SU-DHL-6 (cell line): ENCODE measurements at regions not wholly inside any gene's neighbourhood (a gene's known extent, or its start where the extent isn't known, plus 50 kb on each side); places are given as distances from the start of the nearest gene placed in this dataset.

Source experiments
- H2AFZ ChIP-seq: fragments of 200-600 bp; sonication (generic); 2 replicates; pipeline ENCODE4 v1.6.1; 2014; ENCODE audit warnings: low read depth, mild to moderate bottlenecking, moderate library complexity, mixed read lengths, antibody characterized with exemption, low read length; ENCODE audit not compliant: severe bottlenecking
- H3F3A ChIP-seq: fragments of 200-600 bp; shearing (Covaris generic); 2 replicates; pipeline ENCODE4 v1.6.0; 2016; ENCODE audit warnings: antibody characterized with exemption, mild to moderate bottlenecking; ENCODE audit not compliant: insufficient read depth
- H3K27ac ChIP-seq: fragments of 200-600 bp; sonication (generic); 2 replicates; pipeline ENCODE4 v1.5.1; 2016; ENCODE audit warnings: low read depth, mild to moderate bottlenecking, low read length, moderate library complexity, mixed read lengths
- H3K27me3 ChIP-seq: fragments of 200-600 bp; sonication (generic), shearing (Covaris generic); 2 replicates; pipeline ENCODE4 v1.6.0; 2014; ENCODE audit warnings: mild to moderate bottlenecking, low read length
- H3K36me3 ChIP-seq: fragments of 200-600 bp; sonication (generic); 2 replicates; pipeline ENCODE4 v1.6.1; 2014; ENCODE audit warnings: mild to moderate bottlenecking, low read length, mixed read lengths
- H3K4me2 ChIP-seq: fragments of 300-600, 200-600 bp; shearing (Covaris generic), sonication (generic); 2 replicates; pipeline ENCODE4 v1.6.0; 2014; ENCODE audit warnings: low read length, low read depth, mild to moderate bottlenecking; ENCODE audit not compliant: poor library complexity, severe bottlenecking
- H3K4me3 ChIP-seq: fragments of 200-600 bp; sonication (generic); 2 replicates; pipeline ENCODE4 v1.5.1; 2014; ENCODE audit warnings: antibody characterized with exemption, low read length, mild to moderate bottlenecking, mixed read lengths; ENCODE audit not compliant: insufficient read depth, poor library complexity, severe bottlenecking
- H3K79me2 ChIP-seq: fragments of 200-600 bp; sonication (generic); 2 replicates; pipeline ENCODE4 v1.6.1; 2014; ENCODE audit warnings: mild to moderate bottlenecking, low read length, moderate library complexity; ENCODE audit not compliant: insufficient read depth
- H3K9ac ChIP-seq: fragments of 200-600 bp; sonication (generic); 2 replicates; pipeline ENCODE4 v1.7.0; 2014; ENCODE audit warnings: mild to moderate bottlenecking, low read length
- H3K9me2 ChIP-seq: fragments of 200-600 bp; sonication (generic); replicated peaks from 2 replicates; pipeline ENCODE4 v1.6.1; 2014; ENCODE audit warnings: low read length; ENCODE audit not compliant: insufficient read depth
- H3K9me3 ChIP-seq: fragments of 200-600 bp; sonication (generic); 2 replicates; pipeline ENCODE4 v1.6.1; 2014; ENCODE audit warnings: low read length, mixed read lengths; ENCODE audit not compliant: insufficient read depth
- H4K20me1 ChIP-seq: fragments of 200-600 bp; sonication (generic); 2 replicates; pipeline ENCODE4 v1.6.1; 2014; ENCODE audit warnings: low read depth, mild to moderate bottlenecking, antibody characterized with exemption, low read length, moderate library complexity, mixed read lengths
- CTCF ChIP-seq: fragments of 200-600 bp; sonication (generic); IDR thresholded peaks from one replicate; pipeline ENCODE4 v1.5.1; 2017; ENCODE audit warnings: antibody characterized with exemption, mild to moderate bottlenecking, low read length, moderate library complexity; ENCODE audit not compliant: insufficient read depth, poor library complexity, severe bottlenecking
- EZH2phosphoT487 ChIP-seq: fragments of 200-600 bp; sonication (generic), shearing (Covaris generic); conservative IDR thresholded peaks from 2 replicates; pipeline ENCODE4 v1.6.1; 2018; ENCODE audit warnings: mild to moderate bottlenecking, antibody characterized with exemption, low read length, moderate library complexity, mixed read lengths

- Histone ChIP-seq H3K27me3 (no peaks in the 10 kb centered on the region), H3K9ac (no peak overlapping the region), H3K4me2 (no peak overlapping the region), H3K36me3 (no peaks in the 10 kb centered on the region), H4K20me1 (no peaks in the 10 kb centered on the region), H3F3A (no peaks in the 10 kb centered on the region), H2AFZ (no peak overlapping the region), H3K9me2 (no peaks in the 10 kb centered on the region), H3K27ac (no peak overlapping the region), H3K9me3 (no peaks in the 10 kb centered on the region), H3K4me3 (no peak overlapping the region), H3K79me2 (no peaks in the 10 kb centered on the region)
- TF ChIP-seq CTCF, result no peak
- TF ChIP-seq EZH2phosphoT487, result no peak
These were observed 201.0 kb upstream of the NEIL3 start for GRCh38 chr4:177108708-177109107.

- no peaks in the 10 kb centered on the region for H3F3A ChIP-seq
- no peaks in the 10 kb centered on the region for H3K27me3 ChIP-seq
- no peaks in the 10 kb centered on the region for H3K36me3 ChIP-seq
- H3K4me3 ChIP-seq, result no peak overlapping the region
- no peak overlapping the region for H2AFZ ChIP-seq
- H3K9ac ChIP-seq, result no peak overlapping the region
- H3K9me3 ChIP-seq, result no peaks in the 10 kb centered on the region
- no peaks in the 10 kb centered on the region for H3K79me2 ChIP-seq
- H3K4me2 ChIP-seq, result no peak overlapping the region
- no peak overlapping the region for H3K27ac ChIP-seq
- TF ChIP-seq CTCF, result no peak
- no peak for TF ChIP-seq EZH2phosphoT487
- no peaks in the 10 kb centered on the region for H4K20me1 ChIP-seq
- H3K9me2 ChIP-seq, result no peaks in the 10 kb centered on the region
These were observed 199.9 kb upstream of the NEIL3 start for GRCh38 chr4:177109769-177110168.

GRCh38 chr4:177116161-177116560 is 193.5 kb upstream of the NEIL3 start:
- Histone ChIP-seq H3K79me2 (no peaks in the 10 kb centered on the region), H3K36me3 (no peaks in the 10 kb centered on the region), H3F3A (no peaks in the 10 kb centered on the region), H3K27me3 (no peaks in the 10 kb centered on the region), H4K20me1 (no peaks in the 10 kb centered on the region), H3K4me3 (no peak overlapping the region), H3K9ac (no peak overlapping the region), H3K9me2 (no peaks in the 10 kb centered on the region), H3K9me3 (no peaks in the 10 kb centered on the region), H3K27ac (no peak overlapping the region), H2AFZ (no peak overlapping the region), H3K4me2 (no peak overlapping the region)
- no peak for TF ChIP-seq EZH2phosphoT487
- TF ChIP-seq CTCF, result no peak
